ENCODE measurements at regions not wholly inside any gene's neighbourhood (a gene's known extent, or its start where the extent isn't known, plus 50 kb on each side); places are given as distances from the start of the nearest gene placed in this dataset.

- TF ChIP-seq CTCF (IDR thresholded peaks at IDR 0.05 in 4 of 5, conservative IDR thresholded peaks at IDR 0.05 in 1 of 5) (no peak), POLR2A (IDR thresholded peaks at IDR 0.05) (no peak)
Observed at GRCh38 chr3:176741664-176742047, 455.6 kb downstream of the TBL1XR1 start.

Measured in gastrocnemius medialis (tissue), 4 donors.